ENCODE measurements at regions not wholly inside any gene's neighbourhood (a gene's known extent, or its start where the extent isn't known, plus 50 kb on each side); places are given as distances from the start of the nearest gene placed in this dataset.

DNA sequence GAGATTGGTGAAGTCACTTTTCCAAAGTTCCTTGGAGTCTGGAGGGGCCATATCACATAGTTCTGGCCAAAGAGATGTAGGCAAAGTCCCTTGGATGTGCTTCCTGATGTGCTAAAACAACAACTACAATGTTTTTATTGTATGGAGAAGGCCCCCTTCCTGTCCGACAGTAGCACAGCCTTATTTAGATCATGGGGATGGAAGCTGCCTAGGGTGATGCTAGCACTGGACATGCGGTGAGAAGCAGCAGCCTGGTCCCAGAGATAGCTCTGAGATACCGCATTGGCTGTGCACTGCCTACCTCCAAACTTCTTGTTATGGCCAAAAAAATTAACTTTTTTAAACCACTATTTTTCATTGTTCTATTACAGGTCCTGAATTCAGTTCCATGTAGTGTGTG, 137.6 kb downstream of the AQP9 start:
- Histone ChIP-seq H3K36me3 (ENCODE audit: control insufficient read depth in 1 of 2, insufficient read depth in 2 of 2, low read length in 2 of 2) (no peaks in the 10 kb centered on the region), H2AFZ (ENCODE audit: low read depth, low read length, poor library complexity, severe bottlenecking) (no peak overlapping the region), H3K4me2 (ENCODE audit: low read length) (no peak overlapping the region), H3K27ac (ENCODE audit: low read depth, low read length) (no peak overlapping the region), H3K9me3 (ENCODE audit: control insufficient read depth in 1 of 2, insufficient read depth in 1 of 2, low read depth in 1 of 2, low read length in 2 of 2) (peaks cover 6 to 7% of the 10 kb centered on the region in 2 experiments; a peak in 2 of 4 replicates), H3K27me3 (ENCODE audit: insufficient read depth, low read length) (no peaks in the 10 kb centered on the region), H3K9ac (ENCODE audit: low read length) (no peak overlapping the region), H3K4me3 (replicated peaks in 1 of 2; ENCODE audit: low read depth in 1 of 2, low read length in 2 of 2) (no peak overlapping the region), H4K20me1 (ENCODE audit: insufficient read depth) (no peaks in the 10 kb centered on the region), H3K79me2 (ENCODE audit: insufficient read depth, low read length) (no peaks in the 10 kb centered on the region), H3K9me2 (ENCODE audit: insufficient read depth) (no peaks in the 10 kb centered on the region), H3K4me1 (ENCODE audit: control insufficient read depth in 1 of 2, insufficient read depth in 2 of 2, low read length in 2 of 2) (no peaks in the 10 kb centered on the region)
- RAD21 ChIA-PET (ENCODE audit: low non-redundant PET in 1 of 2, low total read pairs in 2 of 2, uncharacterized antibody in 2 of 2, unreplicated experiment in 2 of 2), result no interaction called here
- BruUV-seq (replicated peaks), result no TSS peak
- TF ChIP-seq, protein P1, sequence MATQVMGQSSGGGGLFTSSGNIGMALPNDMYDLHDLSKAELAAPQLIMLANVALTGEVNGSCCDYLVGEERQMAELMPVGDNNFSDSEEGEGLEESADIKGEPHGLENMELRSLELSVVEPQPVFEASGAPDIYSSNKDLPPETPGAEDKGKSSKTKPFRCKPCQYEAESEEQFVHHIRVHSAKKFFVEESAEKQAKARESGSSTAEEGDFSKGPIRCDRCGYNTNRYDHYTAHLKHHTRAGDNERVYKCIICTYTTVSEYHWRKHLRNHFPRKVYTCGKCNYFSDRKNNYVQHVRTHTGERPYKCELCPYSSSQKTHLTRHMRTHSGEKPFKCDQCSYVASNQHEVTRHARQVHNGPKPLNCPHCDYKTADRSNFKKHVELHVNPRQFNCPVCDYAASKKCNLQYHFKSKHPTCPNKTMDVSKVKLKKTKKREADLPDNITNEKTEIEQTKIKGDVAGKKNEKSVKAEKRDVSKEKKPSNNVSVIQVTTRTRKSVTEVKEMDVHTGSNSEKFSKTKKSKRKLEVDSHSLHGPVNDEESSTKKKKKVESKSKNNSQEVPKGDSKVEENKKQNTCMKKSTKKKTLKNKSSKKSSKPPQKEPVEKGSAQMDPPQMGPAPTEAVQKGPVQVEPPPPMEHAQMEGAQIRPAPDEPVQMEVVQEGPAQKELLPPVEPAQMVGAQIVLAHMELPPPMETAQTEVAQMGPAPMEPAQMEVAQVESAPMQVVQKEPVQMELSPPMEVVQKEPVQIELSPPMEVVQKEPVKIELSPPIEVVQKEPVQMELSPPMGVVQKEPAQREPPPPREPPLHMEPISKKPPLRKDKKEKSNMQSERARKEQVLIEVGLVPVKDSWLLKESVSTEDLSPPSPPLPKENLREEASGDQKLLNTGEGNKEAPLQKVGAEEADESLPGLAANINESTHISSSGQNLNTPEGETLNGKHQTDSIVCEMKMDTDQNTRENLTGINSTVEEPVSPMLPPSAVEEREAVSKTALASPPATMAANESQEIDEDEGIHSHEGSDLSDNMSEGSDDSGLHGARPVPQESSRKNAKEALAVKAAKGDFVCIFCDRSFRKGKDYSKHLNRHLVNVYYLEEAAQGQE (IDR thresholded peaks at IDR 0.05; ENCODE audit: low read depth), result no peak
- TF ChIP-seq EZH2phosphoT487 (IDR thresholded peaks at IDR 0.05; ENCODE audit: borderline replicate concordance), result no peak
- no peak for DNase-seq (ENCODE audit: low read depth, low spot score)
- POLR2A ChIA-PET, result no interaction called here
- CTCF ChIA-PET, result no interaction called here
- intact Hi-C loops (cut with micrococcal nuclease), result loop anchor here (10.0 kb wide), 1 partner anchor 159 kb away; the partner anchor contains the start of gene LIPC
- ATAC-seq, result no peak

DNA sequence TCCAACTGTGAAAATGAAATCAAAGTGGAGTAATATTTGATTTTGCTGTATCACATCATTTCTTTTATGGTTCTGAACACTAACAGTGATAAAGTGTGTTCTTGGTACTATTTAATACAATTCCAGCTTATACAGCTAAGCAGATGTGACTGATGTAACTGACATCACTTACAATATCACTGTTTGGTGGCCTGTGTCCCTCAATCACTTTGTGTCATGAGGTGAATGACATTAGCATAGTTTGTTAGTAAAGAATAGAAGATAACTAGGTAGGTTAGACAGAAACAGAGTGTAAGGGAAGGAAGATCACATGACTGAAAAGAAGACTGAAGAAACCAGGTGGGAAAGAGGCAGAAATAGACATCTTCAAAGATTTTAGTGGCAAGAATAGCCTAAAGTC, 138.7 kb downstream of the AQP9 start:
- Histone ChIP-seq H3K27me3 (ENCODE audit: insufficient read depth, low read length) (no peaks in the 10 kb centered on the region), H3K79me2 (ENCODE audit: insufficient read depth, low read length) (no peaks in the 10 kb centered on the region), H3K9me3 (ENCODE audit: control insufficient read depth in 1 of 2, insufficient read depth in 1 of 2, low read depth in 1 of 2, low read length in 2 of 2) (peaks cover 1 to 2% of the 10 kb centered on the region in 2 experiments; a peak in 1 of 4 replicates), H3K36me3 (ENCODE audit: control insufficient read depth in 1 of 2, insufficient read depth in 2 of 2, low read length in 2 of 2) (no peaks in the 10 kb centered on the region), H3K4me1 (ENCODE audit: control insufficient read depth in 1 of 2, insufficient read depth in 2 of 2, low read length in 2 of 2) (no peaks in the 10 kb centered on the region), H3K4me3 (replicated peaks in 1 of 2; ENCODE audit: low read depth in 1 of 2, low read length in 2 of 2) (no peak overlapping the region), H3K9me2 (ENCODE audit: insufficient read depth) (no peaks in the 10 kb centered on the region), H3K9ac (ENCODE audit: low read length) (no peak overlapping the region), H2AFZ (ENCODE audit: low read depth, low read length, poor library complexity, severe bottlenecking) (no peak overlapping the region), H3K27ac (ENCODE audit: low read depth, low read length) (no peak overlapping the region), H3K4me2 (ENCODE audit: low read length) (no peak overlapping the region), H4K20me1 (ENCODE audit: insufficient read depth) (no peaks in the 10 kb centered on the region)
- DNase-seq (ENCODE audit: low read depth, low spot score), result no peak
- RAD21 ChIA-PET (ENCODE audit: low non-redundant PET in 1 of 2, low total read pairs in 2 of 2, uncharacterized antibody in 2 of 2, unreplicated experiment in 2 of 2), result no interaction called here
- POLR2A ChIA-PET, result no interaction called here
- CTCF ChIA-PET, result no interaction called here
- no TSS peak for BruUV-seq (replicated peaks)
- intact Hi-C loops (cut with micrococcal nuclease), result loop anchor here (10.0 kb wide), 1 partner anchor 158 kb away; the partner anchor contains the start of gene LIPC
- ATAC-seq, result no peak
- no peak for TF ChIP-seq CBX3 (IDR thresholded peaks at IDR 0.05; ENCODE audit: low read depth)
- TF ChIP-seq, protein P2, sequence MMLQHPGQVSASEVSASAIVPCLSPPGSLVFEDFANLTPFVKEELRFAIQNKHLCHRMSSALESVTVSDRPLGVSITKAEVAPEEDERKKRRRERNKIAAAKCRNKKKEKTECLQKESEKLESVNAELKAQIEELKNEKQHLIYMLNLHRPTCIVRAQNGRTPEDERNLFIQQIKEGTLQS (IDR thresholded peaks at IDR 0.05), result no peak
- TF ChIP-seq SP1 (IDR thresholded peaks at IDR 0.05; ENCODE audit: low read depth), result no peak
- no peak for TF ChIP-seq YY1 (IDR thresholded peaks at IDR 0.05; ENCODE audit: extremely low read depth, insufficient replicate concordance, low read depth, low read length)
- TF ChIP-seq, protein P1 (IDR thresholded peaks at IDR 0.05; ENCODE audit: low read depth), result no peak
- TF ChIP-seq, protein P3, sequence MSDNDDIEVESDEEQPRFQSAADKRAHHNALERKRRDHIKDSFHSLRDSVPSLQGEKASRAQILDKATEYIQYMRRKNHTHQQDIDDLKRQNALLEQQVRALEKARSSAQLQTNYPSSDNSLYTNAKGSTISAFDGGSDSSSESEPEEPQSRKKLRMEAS (IDR thresholded peaks at IDR 0.05), result no peak
- TF ChIP-seq SIN3A (IDR thresholded peaks at IDR 0.05; ENCODE audit: low read depth), result no peak
- TF ChIP-seq, protein P4, sequence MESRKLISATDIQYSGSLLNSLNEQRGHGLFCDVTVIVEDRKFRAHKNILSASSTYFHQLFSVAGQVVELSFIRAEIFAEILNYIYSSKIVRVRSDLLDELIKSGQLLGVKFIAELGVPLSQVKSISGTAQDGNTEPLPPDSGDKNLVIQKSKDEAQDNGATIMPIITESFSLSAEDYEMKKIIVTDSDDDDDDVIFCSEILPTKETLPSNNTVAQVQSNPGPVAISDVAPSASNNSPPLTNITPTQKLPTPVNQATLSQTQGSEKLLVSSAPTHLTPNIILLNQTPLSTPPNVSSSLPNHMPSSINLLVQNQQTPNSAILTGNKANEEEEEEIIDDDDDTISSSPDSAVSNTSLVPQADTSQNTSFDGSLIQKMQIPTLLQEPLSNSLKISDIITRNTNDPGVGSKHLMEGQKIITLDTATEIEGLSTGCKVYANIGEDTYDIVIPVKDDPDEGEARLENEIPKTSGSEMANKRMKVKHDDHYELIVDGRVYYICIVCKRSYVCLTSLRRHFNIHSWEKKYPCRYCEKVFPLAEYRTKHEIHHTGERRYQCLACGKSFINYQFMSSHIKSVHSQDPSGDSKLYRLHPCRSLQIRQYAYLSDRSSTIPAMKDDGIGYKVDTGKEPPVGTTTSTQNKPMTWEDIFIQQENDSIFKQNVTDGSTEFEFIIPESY (IDR thresholded peaks at IDR 0.05; ENCODE audit: extremely low read depth, insufficient replicate concordance, low read length), result no peak

All from HCT116 (cell line).